CD8-positive, alpha-beta memory T cell (primary cell): ENCODE measurements at regions not wholly inside any gene's neighbourhood (a gene's known extent, or its start where the extent isn't known, plus 50 kb on each side); places are given as distances from the start of the nearest gene placed in this dataset.

Source experiments
- CTCF ChIA-PET: fragments of 350-600 bp; sonication (Branson Sonifier 250); formaldehyde crosslinking; loops from one replicate; lab custom pipeline; 2021; ENCODE audit warnings: antibody characterized with exemption; lab: Charles Lee
- POLR2A ChIA-PET: fragments of 350-600 bp; sonication (Branson Sonifier 250); formaldehyde crosslinking; loops from one replicate; lab custom pipeline; 2021; ENCODE audit warnings: antibody characterized with exemption; lab: Charles Lee
- DNase-seq, 5 donors: peaks; one replicate each; pipeline versions ENCODE4 v3.0.0 to v3.0.0-alpha.2; 2020 to 2022; ENCODE audit warnings: mixed read lengths in 1 of 5
- H3K27ac ChIP-seq: one replicate; pipeline ENCODE4 v1.7.0; 2013; ENCODE audit warnings: low read depth, mild to moderate bottlenecking, low read length, moderate library complexity
- H3K27me3 ChIP-seq: 2 replicates; pipeline ENCODE4 v1.7.0; 2013; ENCODE audit warnings: low read length, mild to moderate bottlenecking; ENCODE audit not compliant: insufficient read depth, poor library complexity, severe bottlenecking
- H3K36me3 ChIP-seq: 2 replicates; pipeline ENCODE4 v1.7.0; 2013; ENCODE audit warnings: mild to moderate bottlenecking, low read length, moderate library complexity; ENCODE audit not compliant: insufficient read depth
- H3K4me1 ChIP-seq: 2 replicates; pipeline ENCODE4 v1.7.0; 2013; ENCODE audit warnings: mild to moderate bottlenecking, low read length, moderate library complexity; ENCODE audit not compliant: insufficient read depth
- H3K4me3 ChIP-seq: 2 replicates; pipeline ENCODE4 v1.7.0; 2013; ENCODE audit warnings: mild to moderate bottlenecking, low read length
- H3K9me3 ChIP-seq: 2 replicates; pipeline ENCODE4 v1.7.0; 2013; ENCODE audit warnings: mild to moderate bottlenecking, low read length
- H3K27ac Mint-ChIP-seq, 8 donors: one replicate each; pipeline ENCODE4 v1.8.0; 2020 to 2021; ENCODE audit warnings: mixed read lengths in 8 of 8, mild to moderate bottlenecking in 6 of 8, inconsistent platforms in 3 of 8, moderate library complexity in 3 of 8
- H3K27me3 Mint-ChIP-seq, 2 donors: one replicate each; pipeline ENCODE4 v1.8.0; 2020 to 2021; ENCODE audit warnings: mixed read lengths in 2 of 2, mild to moderate bottlenecking in 1 of 2, moderate library complexity in 1 of 2
- H3K36me3 Mint-ChIP-seq, 3 donors: one replicate each; pipeline ENCODE4 v1.8.0; 2020 to 2021; ENCODE audit warnings: mixed read lengths in 3 of 3, inconsistent platforms in 1 of 3, mild to moderate bottlenecking in 1 of 3
- H3K4me1 Mint-ChIP-seq, 3 donors: one replicate each; pipeline ENCODE4 v1.8.0; 2020 to 2021; ENCODE audit warnings: mixed read lengths in 3 of 3, inconsistent platforms in 1 of 3, mild to moderate bottlenecking in 1 of 3
- H3K4me3 Mint-ChIP-seq, 7 donors: one replicate each; pipeline ENCODE4 v1.8.0; 2020 to 2021; ENCODE audit warnings: mixed read lengths in 7 of 7, mild to moderate bottlenecking in 6 of 7, moderate library complexity in 4 of 7, inconsistent platforms in 2 of 7
- H3K9me3 Mint-ChIP-seq, 5 donors: one replicate each; pipeline ENCODE4 v1.8.0; 2020 to 2022; ENCODE audit warnings: mixed read lengths in 5 of 5, mild to moderate bottlenecking in 3 of 5, moderate library complexity in 2 of 5, inconsistent platforms in 1 of 5

- Mint-ChIP-seq H3K4me3 (no peak overlapping the region), H3K27me3 (no peaks in the 10 kb centered on the region), H3K4me1 (no peaks in the 10 kb centered on the region), H3K36me3 (no peaks in the 10 kb centered on the region), H3K9me3 (peaks cover 5 to 43% (median 18%) of the 10 kb centered on the region in 5 donors), H3K27ac (no peak overlapping the region)
- no peaks in the 10 kb centered on the region for H3K27me3 ChIP-seq
- no peak overlapping the region for H3K27ac ChIP-seq
- DNase-seq = no peak
- CTCF ChIA-PET = no interaction called here
- H3K9me3 ChIP-seq = peaks cover 13% of the 10 kb centered on the region
- H3K4me3 ChIP-seq = no peak overlapping the region
- no peaks in the 10 kb centered on the region for H3K4me1 ChIP-seq
- H3K36me3 ChIP-seq = no peaks in the 10 kb centered on the region
- POLR2A ChIA-PET = no interaction called here
Measured at GRCh38 chr2:139967665-139968064, 1187.5 kb upstream of the NXPH2 start.

- H3K36me3 Mint-ChIP-seq = no peaks in the 10 kb centered on the region
- no peaks in the 10 kb centered on the region for H3K4me1 Mint-ChIP-seq
- no peak for DNase-seq
- Histone ChIP-seq H3K4me1 (no peaks in the 10 kb centered on the region), H3K36me3 (no peaks in the 10 kb centered on the region), H3K9me3 (no peaks in the 10 kb centered on the region), H3K27me3 (no peaks in the 10 kb centered on the region), H3K27ac (no peak overlapping the region), H3K4me3 (no peak overlapping the region)
- H3K4me3 Mint-ChIP-seq = no peak overlapping the region
- CTCF ChIA-PET = interaction anchor here (1.0 kb wide), 1 partner anchor 9 kb away, joined by 3 read pairs; no protein-coding TSS in a partner anchor
- POLR2A ChIA-PET = no interaction called here
- no peak overlapping the region for H3K27ac Mint-ChIP-seq
- peaks cover 6 to 39% (median 11%) of the 10 kb centered on the region in 5 donors for H3K9me3 Mint-ChIP-seq
- H3K27me3 Mint-ChIP-seq = no peaks in the 10 kb centered on the region
Measured at GRCh38 chr2:139964721-139965440, 1184.7 kb upstream of the NXPH2 start.

DNA sequence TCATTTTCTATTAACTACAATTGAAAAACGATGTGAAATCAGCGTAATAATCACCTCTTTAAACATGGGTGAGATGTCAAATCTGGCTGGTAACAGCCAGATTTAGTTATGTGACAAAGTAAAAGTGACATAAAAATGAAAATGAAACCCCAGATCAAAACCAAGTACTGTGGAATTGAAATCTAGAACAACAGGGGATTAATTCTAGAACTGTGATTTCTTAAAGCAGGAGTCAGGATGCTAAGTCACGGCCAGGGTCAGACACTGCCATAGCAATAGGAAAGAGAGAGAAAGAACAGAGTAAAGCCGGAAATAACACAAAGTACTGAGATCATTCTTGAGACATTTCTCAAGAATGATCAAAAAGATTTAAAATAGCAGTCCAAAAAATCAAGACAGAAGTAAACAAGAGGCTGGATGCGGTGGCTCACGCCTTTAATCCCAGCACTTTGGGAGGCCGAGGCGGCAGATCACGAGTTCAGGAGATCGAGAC, 1183.7 kb upstream of the NXPH2 start:
- Mint-ChIP-seq H3K36me3 (no peaks in the 10 kb centered on the region), H3K27ac (no peak overlapping the region), H3K9me3 (peaks cover 6 to 33% (median 8%) of the 10 kb centered on the region in 5 donors), H3K4me1 (no peaks in the 10 kb centered on the region), H3K27me3 (no peaks in the 10 kb centered on the region), H3K4me3 (no peak overlapping the region)
- POLR2A ChIA-PET = no interaction called here
- no peaks in the 10 kb centered on the region for H3K36me3 ChIP-seq
- no peak overlapping the region for H3K4me3 ChIP-seq
- CTCF ChIA-PET = no interaction called here
- no peaks in the 10 kb centered on the region for H3K4me1 ChIP-seq
- H3K9me3 ChIP-seq = no peaks in the 10 kb centered on the region
- H3K27me3 ChIP-seq = no peaks in the 10 kb centered on the region
- no peak for DNase-seq
- no peak overlapping the region for H3K27ac ChIP-seq

DNA sequence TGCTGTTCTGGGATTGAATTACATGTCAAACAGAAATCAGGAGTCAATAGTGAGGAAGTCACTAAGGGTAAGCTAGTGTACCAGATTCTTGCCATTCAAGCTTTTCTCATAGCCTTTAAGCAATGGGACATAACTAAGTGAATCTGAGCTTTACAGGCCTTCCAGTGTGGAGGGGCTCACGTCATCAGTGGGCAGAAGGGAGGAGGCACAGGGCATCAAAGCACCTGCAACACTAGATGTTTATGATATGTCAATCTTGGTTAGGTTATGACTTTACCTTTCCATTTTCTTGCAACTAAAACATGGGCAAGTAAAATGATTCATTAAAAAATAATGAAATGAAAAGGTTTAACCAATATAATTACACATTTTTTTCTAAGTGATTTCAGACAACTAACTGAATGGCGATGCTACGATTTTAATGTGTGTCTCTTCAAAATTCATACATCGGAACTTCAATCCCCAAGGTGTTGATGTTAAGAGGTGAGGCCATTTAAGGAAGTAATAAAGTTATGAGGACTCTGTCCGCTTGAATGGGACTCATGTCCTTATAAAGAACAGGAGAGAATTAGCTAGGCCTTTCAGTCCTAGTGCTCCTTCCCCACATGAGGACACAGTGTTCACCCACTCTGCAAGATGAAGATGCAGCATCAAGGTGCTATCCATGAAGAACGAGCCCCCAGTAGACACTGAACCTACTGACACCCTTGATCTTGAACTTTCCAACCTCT, 1169.2 kb upstream of the NXPH2 start:
- Mint-ChIP-seq H3K9me3 (peaks cover 2 to 32% (median 9%) of the 10 kb centered on the region in 5 donors), H3K4me1 (no peaks in the 10 kb centered on the region), H3K36me3 (no peaks in the 10 kb centered on the region), H3K27me3 (no peaks in the 10 kb centered on the region), H3K27ac (no peak overlapping the region), H3K4me3 (no peak overlapping the region)
- H3K27me3 ChIP-seq = no peaks in the 10 kb centered on the region
- no peak overlapping the region for H3K27ac ChIP-seq
- POLR2A ChIA-PET = no interaction called here
- no peak for DNase-seq
- H3K4me1 ChIP-seq = no peaks in the 10 kb centered on the region
- H3K36me3 ChIP-seq = no peaks in the 10 kb centered on the region
- H3K9me3 ChIP-seq = no peaks in the 10 kb centered on the region
- H3K4me3 ChIP-seq = no peak overlapping the region
- CTCF ChIA-PET = no interaction called here

DNA sequence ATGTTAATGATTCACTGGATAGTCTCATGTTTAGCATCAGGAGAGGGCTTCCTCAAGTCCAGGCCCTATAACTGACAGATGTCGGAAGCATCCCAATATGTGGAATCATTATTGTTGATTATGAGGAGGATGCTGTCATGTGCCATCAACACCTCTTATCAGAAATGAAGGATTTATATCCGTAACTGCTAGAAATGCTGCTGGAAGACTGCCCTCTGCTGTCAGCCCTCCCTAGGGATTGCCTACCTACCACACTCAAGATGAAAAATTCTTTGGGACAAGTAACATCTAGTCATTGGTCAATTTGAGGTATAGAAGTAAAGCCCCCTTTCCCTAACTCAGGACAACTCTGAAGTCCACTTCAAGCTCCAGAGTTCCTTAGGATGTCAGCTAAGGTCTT, 1166.5 kb upstream of the NXPH2 start:
- no peak for DNase-seq
- no peaks in the 10 kb centered on the region for H3K36me3 Mint-ChIP-seq
- no peaks in the 10 kb centered on the region for H3K27me3 Mint-ChIP-seq
- H3K27me3 ChIP-seq = no peaks in the 10 kb centered on the region
- H3K36me3 ChIP-seq = no peaks in the 10 kb centered on the region
- no peak overlapping the region for H3K4me3 Mint-ChIP-seq
- no peaks in the 10 kb centered on the region for H3K4me1 Mint-ChIP-seq
- H3K4me3 ChIP-seq = no peak overlapping the region
- ChIA-PET CTCF (no interaction called here), POLR2A (no interaction called here)
- no peak overlapping the region for H3K27ac Mint-ChIP-seq
- H3K9me3 Mint-ChIP-seq = peaks cover 7 to 30% (median 13%) of the 10 kb centered on the region in 5 donors
- peaks cover 5% of the 10 kb centered on the region for H3K9me3 ChIP-seq
- H3K27ac ChIP-seq = no peak overlapping the region
- no peaks in the 10 kb centered on the region for H3K4me1 ChIP-seq

DNA sequence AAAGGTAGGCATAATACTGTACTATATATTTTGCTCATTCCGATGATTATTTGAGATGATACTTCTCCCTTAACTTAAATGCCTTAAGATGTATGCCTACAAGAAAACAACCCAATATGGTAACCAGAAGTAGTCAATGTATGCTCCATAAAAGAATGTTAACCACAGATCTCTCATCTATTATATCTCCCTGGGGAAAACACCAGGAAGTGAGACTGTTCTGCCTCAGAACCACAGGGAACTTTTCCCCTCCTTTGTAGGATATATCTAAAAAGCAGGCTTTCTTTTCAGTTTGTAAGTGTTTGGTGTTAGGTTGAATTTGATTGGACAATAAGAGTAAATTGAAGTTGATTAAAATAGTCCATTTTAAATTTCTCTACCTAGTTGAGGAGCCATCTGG, 1160.5 kb upstream of the NXPH2 start:
- H3K27ac ChIP-seq = no peak overlapping the region
- H3K4me1 ChIP-seq = no peaks in the 10 kb centered on the region
- no peak for DNase-seq
- ChIA-PET POLR2A (no interaction called here), CTCF (no interaction called here)
- Mint-ChIP-seq H3K9me3 (peaks cover 10 to 19% (median 15%) of the 10 kb centered on the region in 5 donors), H3K4me3 (no peak overlapping the region), H3K27ac (no peak overlapping the region), H3K27me3 (no peaks in the 10 kb centered on the region), H3K36me3 (no peaks in the 10 kb centered on the region), H3K4me1 (no peaks in the 10 kb centered on the region)
- H3K9me3 ChIP-seq = peaks cover 5% of the 10 kb centered on the region
- no peaks in the 10 kb centered on the region for H3K36me3 ChIP-seq
- H3K4me3 ChIP-seq = no peak overlapping the region
- no peaks in the 10 kb centered on the region for H3K27me3 ChIP-seq

DNA sequence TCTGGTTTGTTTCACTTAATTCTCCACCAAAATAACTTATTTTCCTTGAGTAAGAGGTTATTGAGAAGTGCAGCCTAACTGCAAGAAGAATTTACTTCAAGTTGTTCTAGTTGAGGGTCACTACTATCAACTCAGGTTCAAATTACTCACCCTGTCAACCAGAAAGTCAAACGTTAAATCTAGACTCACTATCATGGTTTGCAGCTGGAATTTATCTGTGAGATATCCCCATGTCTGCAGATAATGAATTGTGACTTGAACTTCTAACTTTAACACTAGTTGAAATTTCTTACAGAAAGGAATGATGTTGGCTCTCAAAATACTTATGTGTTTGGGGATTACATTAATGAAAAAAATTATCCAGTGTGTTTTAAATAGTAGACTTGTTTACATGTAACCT, 1145.7 kb upstream of the NXPH2 start:
- Mint-ChIP-seq H3K36me3 (no peaks in the 10 kb centered on the region), H3K27ac (no peak overlapping the region), H3K9me3 (peaks cover 0 to 22% (median 5%) of the 10 kb centered on the region in 5 donors), H3K4me1 (no peaks in the 10 kb centered on the region), H3K4me3 (no peak overlapping the region), H3K27me3 (no peaks in the 10 kb centered on the region)
- H3K27ac ChIP-seq = no peak overlapping the region
- DNase-seq = no peak
- H3K4me1 ChIP-seq = no peaks in the 10 kb centered on the region
- no peaks in the 10 kb centered on the region for H3K9me3 ChIP-seq
- ChIA-PET POLR2A (no interaction called here), CTCF (no interaction called here)
- H3K36me3 ChIP-seq = no peaks in the 10 kb centered on the region
- H3K4me3 ChIP-seq = no peak overlapping the region
- no peaks in the 10 kb centered on the region for H3K27me3 ChIP-seq

GRCh38 chr2:139924070-139924469, 1143.9 kb upstream of the NXPH2 start:
- ChIA-PET CTCF (no interaction called here), POLR2A (no interaction called here)

More at GRCh38 chr2:139924070-139924469, 1143.9 kb upstream of the NXPH2 start:
- H3K27me3 Mint-ChIP-seq = no peaks in the 10 kb centered on the region
- peaks cover 6 to 26% (median 7%) of the 10 kb centered on the region in 5 donors for H3K9me3 Mint-ChIP-seq
- DNase-seq = no peak
- Histone ChIP-seq H3K27me3 (no peaks in the 10 kb centered on the region), H3K4me3 (no peak overlapping the region), H3K36me3 (no peaks in the 10 kb centered on the region), H3K27ac (no peak overlapping the region), H3K9me3 (no peaks in the 10 kb centered on the region), H3K4me1 (no peaks in the 10 kb centered on the region)
- no peak overlapping the region for H3K4me3 Mint-ChIP-seq
- H3K36me3 Mint-ChIP-seq = no peaks in the 10 kb centered on the region
- no peaks in the 10 kb centered on the region for H3K4me1 Mint-ChIP-seq
- H3K27ac Mint-ChIP-seq = no peak overlapping the region
